Liver (tissue), 3 donors: ENCODE measurements at regions not wholly inside any gene's neighbourhood (a gene's known extent, or its start where the extent isn't known, plus 50 kb on each side); places are given as distances from the start of the nearest gene placed in this dataset.

Experiments used
- GABPA ChIP-seq, 2 donors: IDR thresholded peaks in 1 of 2; conservative IDR thresholded peaks in 1 of 2; 2 replicates each; pipeline ENCODE4 v1.6.1; 2016; ENCODE audit warnings: antibody characterized with exemption in 2 of 2, mild to moderate bottlenecking in 1 of 2, moderate library complexity in 1 of 2
- RXRA ChIP-seq, 2 donors: IDR thresholded peaks; 2 replicates each; pipeline ENCODE4 v1.6.1; 2017 to 2018; ENCODE audit warnings: antibody characterized with exemption in 2 of 2, mild to moderate bottlenecking in 1 of 2
- YY1 ChIP-seq: IDR thresholded peaks from 2 replicates; pipeline ENCODE4 v1.6.1; 2016; ENCODE audit warnings: antibody characterized with exemption, mild to moderate bottlenecking
- TF ChIP-seq, protein P1 (sequence below): fragments of 150-350 bp; IDR thresholded peaks from 2 replicates; pipeline ENCODE4 v1.5.1; 2017; ENCODE audit warnings: improper control_type of control experiment, low read depth, low read length; ENCODE audit not compliant: missing input control
- TF ChIP-seq, protein P2 (sequence below): IDR thresholded peaks from 2 replicates; pipeline ENCODE4 v1.6.1; 2016; ENCODE audit warnings: antibody characterized with exemption
- TF ChIP-seq, protein P3 (sequence below): IDR thresholded peaks from 2 replicates; pipeline ENCODE4 v1.6.1; 2016; ENCODE audit warnings: antibody characterized with exemption
- donor health status: healthy.
- donor health status: healthy.

DNA sequence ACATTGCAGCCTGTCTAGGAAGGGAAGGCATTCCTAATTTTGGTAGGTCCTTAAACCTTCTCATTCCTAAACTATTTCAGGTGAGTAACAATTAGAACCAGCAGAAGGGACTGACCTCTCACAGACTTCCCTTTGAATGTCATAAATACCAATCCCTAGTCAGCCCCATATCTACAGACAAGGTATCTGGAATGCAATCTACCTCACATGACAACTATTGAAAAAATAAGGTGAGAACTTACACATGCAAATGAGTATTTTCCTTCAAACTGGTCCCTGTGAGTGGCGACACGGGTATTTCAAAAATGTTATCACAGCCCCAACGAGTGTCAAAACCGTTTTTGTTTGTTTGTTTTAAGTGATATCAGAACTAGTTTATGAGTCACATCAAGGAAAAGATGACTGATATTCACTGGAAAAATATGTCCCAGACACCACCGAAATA is 102.4 kb upstream of the VCX2 start:
- TF ChIP-seq, protein P1, sequence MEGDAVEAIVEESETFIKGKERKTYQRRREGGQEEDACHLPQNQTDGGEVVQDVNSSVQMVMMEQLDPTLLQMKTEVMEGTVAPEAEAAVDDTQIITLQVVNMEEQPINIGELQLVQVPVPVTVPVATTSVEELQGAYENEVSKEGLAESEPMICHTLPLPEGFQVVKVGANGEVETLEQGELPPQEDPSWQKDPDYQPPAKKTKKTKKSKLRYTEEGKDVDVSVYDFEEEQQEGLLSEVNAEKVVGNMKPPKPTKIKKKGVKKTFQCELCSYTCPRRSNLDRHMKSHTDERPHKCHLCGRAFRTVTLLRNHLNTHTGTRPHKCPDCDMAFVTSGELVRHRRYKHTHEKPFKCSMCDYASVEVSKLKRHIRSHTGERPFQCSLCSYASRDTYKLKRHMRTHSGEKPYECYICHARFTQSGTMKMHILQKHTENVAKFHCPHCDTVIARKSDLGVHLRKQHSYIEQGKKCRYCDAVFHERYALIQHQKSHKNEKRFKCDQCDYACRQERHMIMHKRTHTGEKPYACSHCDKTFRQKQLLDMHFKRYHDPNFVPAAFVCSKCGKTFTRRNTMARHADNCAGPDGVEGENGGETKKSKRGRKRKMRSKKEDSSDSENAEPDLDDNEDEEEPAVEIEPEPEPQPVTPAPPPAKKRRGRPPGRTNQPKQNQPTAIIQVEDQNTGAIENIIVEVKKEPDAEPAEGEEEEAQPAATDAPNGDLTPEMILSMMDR: no peak
- TF ChIP-seq, protein P2, sequence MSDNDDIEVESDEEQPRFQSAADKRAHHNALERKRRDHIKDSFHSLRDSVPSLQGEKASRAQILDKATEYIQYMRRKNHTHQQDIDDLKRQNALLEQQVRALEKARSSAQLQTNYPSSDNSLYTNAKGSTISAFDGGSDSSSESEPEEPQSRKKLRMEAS: no peak
- TF ChIP-seq RXRA (IDR thresholded peaks at IDR 0.05): no peak
- TF ChIP-seq, protein P3, sequence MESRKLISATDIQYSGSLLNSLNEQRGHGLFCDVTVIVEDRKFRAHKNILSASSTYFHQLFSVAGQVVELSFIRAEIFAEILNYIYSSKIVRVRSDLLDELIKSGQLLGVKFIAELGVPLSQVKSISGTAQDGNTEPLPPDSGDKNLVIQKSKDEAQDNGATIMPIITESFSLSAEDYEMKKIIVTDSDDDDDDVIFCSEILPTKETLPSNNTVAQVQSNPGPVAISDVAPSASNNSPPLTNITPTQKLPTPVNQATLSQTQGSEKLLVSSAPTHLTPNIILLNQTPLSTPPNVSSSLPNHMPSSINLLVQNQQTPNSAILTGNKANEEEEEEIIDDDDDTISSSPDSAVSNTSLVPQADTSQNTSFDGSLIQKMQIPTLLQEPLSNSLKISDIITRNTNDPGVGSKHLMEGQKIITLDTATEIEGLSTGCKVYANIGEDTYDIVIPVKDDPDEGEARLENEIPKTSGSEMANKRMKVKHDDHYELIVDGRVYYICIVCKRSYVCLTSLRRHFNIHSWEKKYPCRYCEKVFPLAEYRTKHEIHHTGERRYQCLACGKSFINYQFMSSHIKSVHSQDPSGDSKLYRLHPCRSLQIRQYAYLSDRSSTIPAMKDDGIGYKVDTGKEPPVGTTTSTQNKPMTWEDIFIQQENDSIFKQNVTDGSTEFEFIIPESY: no peak
- TF ChIP-seq GABPA (IDR thresholded peaks at IDR 0.05 in 1 of 2, conservative IDR thresholded peaks at IDR 0.05 in 1 of 2): no peak
- TF ChIP-seq YY1: no peak
